Embryonic facial prominence (tissue), 1 donor: ENCODE measurements at regions not wholly inside any gene's neighbourhood (a gene's known extent, or its start where the extent isn't known, plus 50 kb on each side); places are given as distances from the start of the nearest gene placed in this dataset.
"Not testable (repeated sequence)": the region's sequence is repeated elsewhere in the genome, so short reads cannot be mapped to it uniquely, and the experiment has no call there.

Experiments
- DNase-seq: peaks from one replicate; pipeline ENCODE4 v3.0.0-alpha.2; 2016; ENCODE audit errors: extremely low spot score

DNA sequence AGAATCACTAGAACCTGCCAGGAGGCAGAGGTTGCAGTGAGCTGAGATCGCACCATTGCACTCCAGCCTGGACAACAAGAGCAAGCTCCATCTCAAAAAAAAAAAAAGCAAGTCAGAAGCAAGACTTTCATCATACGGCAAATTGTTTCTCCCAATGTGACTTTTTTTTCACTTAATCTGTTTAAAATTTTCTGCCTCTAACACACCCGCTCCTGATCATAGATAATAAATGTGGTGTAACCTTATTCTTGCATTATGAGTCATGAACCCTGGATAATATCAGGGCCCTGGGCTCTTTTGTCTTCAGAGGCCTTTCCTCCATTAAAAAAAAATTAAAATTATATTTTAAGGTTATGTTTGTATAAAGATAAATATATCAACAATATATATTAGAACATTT is 111.4 kb upstream of the JCAD start:
- DNase-seq: no peak

DNA sequence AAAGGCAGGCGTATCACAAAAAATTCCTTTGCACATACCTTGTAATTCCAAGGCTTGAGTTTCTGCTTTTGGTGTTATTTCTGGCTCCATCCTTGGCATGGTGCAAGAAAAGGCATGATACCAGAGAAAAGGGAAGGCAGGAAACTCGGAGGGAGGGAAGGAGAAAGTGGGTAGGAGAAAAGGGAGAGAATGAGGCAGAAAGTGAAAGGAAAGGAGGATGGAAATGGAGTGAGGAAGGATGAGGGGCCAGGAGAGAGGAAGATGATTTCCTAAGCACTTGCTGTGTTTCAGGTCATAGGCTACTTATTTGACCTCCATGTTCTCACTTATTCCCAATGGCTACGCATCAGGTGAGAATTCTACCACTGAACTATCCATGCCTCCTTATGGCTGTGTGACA is 110.8 kb upstream of the JCAD start:
- no peak for DNase-seq

DNA sequence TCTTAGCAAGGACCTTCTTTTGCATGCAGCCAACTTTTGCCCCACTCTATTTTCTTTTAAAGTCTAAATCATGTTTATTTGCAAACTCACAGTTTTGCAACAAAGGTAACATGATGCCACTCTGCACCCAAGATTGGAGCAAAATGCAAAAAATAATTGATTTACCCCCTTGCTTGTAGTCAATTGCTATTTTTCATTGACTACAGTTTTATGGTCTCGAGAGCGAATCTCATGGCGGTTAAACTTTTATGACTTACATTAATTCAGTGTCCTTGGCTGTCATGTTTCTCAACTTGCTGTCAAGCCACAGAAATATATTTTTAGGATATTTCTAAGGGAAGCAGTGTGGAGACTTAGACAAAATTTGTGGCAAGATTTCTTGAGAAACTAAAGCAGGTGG is 110.0 kb upstream of the JCAD start:
- DNase-seq: no peak

DNA sequence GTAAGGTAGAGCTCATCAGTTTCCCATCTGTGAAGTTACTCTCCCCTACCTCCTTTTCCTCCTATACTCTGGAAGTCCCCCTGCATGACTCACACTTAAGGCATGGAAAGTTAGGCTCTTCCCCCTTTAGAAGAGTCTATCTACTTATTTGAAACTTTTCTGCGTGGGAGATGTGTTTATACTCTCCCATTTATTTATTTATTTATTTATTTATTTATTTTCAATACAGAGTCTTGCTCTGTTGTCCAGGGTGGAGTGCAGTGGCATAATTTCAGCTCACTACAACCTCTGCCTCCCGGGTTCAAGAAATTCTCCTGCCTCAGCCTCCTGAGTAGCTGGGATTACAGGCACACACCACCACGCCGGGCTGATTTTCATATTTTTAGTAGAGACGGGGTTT is 107.5 kb upstream of the JCAD start:
- DNase-seq: no peak

DNA sequence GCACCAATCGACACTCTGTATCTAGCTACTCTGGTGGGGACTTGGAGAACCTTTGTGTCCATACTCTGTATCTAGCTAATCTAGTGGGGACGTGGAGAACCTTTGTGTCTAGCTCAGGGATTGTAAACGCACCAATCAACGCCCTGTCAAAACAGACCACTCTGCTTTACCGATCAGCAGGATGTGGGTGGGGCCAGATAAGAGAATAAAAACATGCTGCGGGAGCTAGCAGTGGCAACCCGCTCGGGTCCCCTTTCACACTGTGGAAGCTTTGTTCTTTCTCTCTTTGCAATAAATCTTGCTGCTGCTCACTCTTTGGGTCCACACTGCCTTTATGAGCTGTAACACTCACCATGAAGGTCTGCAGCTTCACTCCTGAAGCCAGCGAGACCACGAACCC is 104.0 kb upstream of the JCAD start:
- DNase-seq: not testable (repeated sequence)

DNA sequence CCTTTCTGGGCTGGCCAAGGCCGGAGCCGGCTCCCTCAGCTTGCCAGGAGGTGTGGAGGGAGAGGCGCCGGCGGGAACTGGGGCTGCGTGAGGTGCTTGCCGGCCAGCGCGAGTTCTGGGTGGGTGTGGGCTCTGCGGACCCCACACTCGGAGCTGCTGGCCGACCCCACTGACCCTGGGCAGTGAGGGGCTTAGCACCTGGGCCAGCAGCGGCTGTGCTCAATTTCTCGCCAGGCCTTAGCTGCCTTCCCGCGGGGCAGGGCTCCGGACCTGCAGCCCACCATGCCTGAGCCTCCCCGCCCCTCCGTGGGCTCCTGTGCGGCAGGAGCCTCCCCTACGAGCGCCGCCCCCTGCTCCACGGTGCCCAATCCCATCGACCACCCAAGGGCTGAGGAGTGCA is 103.4 kb upstream of the JCAD start:
- not testable (repeated sequence) for DNase-seq

DNA sequence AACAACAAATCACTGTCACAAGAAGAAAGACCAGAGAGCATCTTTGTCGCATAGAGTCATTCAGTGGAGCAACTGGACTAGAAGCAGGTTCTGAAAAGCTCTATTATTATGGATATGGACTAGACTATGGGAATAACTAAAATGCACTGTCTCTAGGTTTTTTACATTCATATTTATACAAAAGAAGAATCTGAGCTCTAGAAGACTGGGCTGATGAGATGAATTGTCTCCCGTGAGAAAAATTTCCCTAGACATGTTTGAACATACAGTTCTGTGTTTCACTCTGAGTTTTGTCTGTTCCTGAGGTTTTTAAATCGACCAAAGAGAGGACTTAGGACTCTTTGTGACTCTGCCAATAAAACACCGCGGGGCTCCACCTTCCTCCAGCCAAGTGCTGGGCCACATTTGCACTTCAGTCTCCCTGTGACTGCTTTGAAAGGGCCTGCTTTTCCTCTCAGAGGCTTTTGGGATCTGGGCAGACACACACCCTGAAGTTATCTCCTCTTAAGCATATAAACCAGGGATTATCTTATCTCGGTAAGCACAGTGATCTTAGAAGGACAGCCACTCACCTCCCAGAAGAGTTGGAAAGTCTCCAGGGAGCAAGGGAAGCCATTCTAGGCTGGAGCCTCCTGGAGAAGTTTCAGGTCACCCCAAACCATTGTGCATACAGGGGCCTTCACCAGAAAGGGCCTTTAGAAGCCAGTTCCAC is 101.0 kb upstream of the JCAD start:
- no peak for DNase-seq

DNA sequence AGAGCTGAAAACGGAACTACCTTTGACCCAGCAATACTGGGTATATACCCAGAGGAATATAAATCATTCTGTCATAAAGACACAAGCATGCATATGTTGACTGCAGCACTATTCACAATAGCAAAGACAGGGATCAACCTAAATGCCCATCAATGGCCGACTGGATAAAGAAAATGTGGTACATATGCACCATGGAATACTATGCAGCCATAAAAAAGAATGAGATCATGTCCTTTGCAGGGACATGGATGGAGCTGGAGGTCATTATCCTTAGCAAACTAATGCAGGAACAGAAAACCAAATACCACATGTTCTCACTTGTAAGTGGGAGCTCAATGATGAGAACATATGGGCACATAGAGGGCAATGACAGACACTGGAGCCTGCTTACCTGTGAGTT is 100.2 kb upstream of the JCAD start:
- not testable (repeated sequence) for DNase-seq

DNA sequence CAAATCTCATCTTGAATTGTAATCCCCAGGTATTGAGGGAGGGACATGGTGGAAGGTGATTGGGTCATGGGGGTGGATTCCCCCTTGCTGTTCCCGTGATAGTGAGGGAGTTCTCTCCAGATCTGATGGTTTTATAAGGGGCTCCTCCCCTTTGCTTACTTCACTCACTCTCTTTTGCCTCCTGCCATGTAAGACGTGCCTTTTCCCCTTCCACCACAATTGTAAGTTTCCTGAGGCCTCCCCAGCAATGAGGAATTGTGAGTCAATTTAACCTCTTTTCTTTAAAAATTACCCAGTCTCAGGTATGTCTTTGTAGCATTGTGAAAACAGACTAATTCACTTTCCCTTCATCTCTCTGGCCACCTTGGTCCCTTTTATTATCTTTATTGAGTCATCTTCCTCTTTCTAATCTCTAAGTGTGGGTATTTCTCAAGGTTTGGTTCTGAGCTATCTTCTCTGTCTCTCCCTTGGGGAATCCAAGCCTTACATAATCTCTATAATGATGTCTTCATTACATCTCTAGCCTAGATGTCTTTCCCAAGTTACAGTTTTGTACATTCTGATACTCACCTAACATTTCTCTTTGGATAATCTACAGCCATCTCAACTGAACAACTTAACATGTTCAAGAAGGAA is 99.1 kb upstream of the JCAD start:
- DNase-seq: no peak

DNA sequence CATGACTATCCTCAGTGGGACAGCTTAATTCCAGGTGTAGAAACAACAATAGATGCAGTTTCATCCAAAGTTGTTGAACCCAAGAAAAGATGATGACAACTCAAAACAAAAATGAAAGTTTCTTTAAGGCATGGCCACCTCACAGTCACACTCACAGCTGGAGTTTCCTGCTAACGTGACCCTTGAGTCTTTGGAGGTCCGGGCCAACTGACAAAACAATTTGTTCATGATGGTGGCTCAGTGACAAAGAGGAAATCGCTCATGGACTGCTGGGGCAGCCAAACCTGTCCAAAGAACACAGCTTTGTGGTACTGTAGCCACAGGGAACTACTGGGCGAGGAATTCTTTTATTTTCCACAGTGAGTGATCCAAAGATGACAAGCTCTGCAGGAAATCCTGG is 96.0 kb upstream of the JCAD start:
- no peak for DNase-seq

DNA sequence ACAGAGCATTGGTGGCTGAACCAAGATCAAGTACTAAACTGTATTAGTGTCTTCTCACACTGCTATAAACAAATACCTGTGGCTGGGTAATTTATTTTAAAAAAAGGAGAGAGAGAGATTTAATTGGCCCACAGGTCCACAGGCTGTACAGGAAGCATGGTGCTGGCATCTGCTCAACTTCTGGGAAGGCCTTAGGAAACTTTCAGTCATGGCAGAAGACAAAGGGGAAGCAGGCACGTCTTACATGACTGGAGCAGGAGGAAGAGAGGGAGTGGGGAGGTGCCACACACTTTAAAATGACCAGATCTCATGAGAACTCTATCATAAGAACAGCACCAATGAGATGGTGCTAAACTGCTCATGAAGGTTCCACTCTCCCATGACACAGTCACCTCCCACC is 95.2 kb upstream of the JCAD start:
- no peak for DNase-seq

DNA sequence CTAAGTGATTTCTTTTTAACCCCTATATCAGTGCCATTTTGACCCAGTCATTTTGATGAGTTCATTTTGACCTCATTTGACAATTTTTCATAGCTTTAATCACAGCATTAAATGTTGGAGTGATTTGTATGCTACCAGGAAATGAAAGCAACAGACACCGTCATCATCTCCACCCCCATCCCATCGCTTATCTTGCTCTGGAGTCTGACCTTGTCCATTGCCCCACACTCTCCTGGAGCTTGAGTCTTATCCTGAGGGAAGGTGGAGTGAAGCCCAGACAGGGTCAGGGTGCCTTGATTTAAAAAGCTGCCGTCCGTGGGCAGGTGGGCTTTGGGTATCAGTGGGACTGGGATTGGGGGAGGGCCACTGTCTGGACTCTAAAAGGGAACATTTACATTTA is 94.7 kb upstream of the JCAD start:
- DNase-seq: no peak

DNA sequence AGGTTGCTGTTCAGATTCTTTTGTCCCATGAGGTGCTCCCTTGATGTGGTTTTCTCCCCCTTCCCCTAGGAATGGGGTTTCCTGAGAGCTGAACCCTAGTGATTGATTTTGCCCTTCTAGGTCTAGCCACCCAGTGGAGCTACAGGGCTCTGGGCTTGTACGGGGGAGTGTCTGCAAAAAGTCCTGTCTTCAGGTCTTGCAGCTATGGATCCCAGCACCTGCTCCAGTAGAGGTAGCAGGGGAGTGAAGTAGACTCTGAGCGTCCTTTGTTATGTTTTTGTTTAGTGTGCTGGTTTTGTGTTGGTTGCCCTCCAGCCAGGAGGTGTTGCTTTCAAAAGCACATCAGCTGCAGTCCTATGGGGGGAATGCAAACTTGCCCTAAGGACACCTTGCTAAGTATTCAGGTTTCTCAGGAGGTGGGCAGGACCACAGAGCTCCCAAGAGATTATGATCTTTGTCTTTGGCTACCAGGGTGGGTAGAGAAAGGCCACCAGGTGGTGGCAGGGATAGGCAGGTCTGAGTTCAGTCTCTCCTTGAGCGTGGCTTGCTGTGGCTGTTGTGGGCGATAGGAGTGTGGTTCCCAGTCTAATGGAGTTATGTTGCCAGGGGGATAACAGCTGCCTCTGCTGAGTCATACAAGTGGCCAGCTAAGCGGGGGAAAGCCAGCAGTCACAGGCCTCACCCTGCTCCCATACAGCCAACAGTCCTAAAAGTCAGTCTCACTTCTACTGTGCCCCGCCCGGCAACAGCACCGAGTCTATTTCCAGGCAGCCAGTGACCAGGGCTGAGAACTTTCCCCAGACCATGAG is 92.4 kb upstream of the JCAD start:
- DNase-seq: no peak

DNA sequence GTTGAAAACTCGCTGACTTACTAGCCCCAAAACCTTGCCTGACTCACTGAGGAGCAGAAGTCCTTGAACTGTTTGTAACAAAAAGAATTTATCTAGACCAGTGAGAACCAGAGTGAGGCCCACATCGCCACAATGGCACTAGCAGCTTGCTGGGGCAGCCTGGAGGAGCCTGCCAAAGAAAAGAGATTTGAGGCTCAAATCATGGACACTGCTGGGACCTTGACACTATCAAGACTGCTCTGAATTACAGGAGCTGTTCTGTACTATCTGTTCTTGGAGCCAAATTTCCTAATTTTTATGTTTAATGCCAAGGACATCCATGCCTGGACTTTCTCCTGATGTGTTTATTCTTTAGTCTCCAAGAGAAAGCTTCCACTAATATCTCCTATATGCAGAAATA is 82.0 kb upstream of the JCAD start:
- no peak for DNase-seq

DNA sequence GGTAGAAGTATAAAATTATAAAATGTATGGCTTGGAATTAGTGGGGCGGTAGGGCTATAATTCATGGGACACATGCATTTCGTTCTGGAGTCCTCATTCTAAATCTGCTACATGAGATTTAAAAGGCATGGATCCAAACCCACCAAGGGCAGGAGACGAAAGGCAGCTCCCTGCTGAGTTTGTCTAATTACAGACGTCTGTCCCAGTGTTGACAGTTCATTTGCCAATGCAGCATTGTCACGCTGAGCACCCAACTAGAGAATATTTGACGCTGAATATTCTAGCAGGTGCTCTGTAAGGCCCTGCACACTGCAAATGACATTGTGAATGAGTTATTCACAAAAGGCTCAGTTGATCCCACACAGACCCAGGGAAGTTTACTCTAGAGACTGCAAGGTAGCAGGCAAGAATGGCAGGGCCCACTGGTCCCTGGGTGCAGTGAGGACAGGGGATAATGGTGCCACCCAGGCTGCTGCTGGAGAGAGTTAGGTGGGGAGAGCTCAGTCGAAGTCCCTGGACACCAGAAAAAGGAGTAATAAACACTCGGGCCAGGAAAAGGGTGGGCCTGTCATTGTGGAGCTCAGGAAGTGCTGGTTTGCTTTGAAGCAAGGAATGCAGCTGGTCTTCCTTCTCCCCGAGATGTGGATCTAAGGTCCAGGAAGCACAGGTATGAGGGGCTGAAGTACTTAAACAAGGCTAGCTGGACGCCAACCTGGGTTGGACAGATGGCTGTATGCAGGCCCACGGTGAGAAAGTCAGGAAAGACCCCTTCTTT is 75.0 kb upstream of the JCAD start:
- DNase-seq: no peak

DNA sequence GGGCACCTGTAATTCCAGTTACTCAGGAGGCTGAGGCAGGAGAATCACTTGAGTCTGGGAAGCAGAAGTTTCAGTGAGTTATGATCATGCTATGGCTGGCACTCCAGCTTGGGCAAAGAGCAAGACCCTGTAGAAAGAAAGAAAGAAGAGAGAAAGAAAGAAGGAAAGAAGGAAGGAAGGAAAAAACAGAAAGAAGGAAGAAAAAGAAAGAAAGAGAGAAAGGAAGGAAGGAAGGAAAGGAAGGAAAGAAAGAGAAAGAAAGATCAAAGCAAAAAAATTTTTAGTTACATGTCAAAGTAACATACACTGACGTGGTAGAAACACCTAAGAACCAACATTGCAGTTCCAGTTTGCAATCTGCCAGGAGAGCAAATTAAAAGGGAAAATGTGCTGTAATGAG is 73.8 kb upstream of the JCAD start:
- DNase-seq: no peak

DNA sequence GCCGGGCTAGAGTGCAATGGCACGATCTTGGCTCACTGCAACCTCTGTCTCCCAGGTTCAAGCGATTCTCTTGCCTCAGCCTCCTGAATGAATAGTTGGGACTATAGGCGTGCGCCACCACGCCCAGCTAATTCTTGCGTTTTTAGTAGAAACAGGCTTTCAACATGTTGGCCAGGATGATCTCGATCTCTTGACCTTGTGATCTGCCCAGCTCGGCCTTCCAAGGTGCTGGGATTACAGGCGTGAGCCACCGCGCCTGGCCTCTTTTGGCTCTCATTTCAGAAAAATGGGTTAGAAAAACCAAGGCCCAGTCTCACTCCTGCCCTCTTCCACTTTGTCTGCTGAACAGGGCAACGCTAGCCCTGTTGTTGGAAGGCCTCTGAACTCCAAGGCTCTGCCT is 72.0 kb upstream of the JCAD start:
- not testable (repeated sequence) for DNase-seq

DNA sequence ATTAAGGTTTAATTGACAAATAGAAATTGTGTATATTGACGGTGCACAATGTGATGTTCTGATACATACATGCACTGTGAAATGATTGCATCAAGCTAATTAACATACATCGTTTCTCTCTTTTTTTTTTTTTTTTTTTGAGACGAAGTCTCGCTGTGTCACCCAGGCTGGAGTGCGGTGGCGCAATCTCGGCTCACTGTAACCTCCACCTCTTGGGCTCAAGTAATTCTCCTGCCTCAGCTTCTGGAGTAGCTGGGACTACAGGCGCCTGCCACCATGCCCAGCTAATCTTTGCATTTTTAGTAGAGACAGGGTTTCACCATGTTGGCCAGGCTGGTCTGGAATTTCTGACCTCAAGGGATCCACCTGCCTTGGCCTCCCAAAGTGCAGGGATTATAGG is 69.9 kb upstream of the JCAD start:
- not testable (repeated sequence) for DNase-seq

DNA sequence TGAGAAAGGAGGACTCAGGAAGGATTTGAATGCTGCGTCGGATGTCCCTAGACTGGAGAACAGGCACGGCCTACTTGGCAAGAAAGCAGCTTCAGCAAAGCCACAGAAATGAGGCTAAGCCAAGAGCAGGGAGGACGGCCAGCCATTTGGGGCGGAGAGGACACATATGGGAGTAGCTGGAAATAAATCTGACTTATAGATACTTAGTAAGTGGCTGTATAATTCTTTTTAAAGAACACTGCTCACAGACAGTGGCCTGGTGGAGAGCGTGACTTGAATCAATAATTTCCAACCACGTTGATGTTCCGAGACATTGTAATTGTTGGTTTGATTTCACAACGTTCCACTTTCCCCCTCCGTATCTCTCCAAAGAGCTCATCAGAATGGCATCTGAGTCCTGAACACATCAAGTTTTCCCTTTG is 67.7 kb upstream of the JCAD start:
- DNase-seq: no peak

DNA sequence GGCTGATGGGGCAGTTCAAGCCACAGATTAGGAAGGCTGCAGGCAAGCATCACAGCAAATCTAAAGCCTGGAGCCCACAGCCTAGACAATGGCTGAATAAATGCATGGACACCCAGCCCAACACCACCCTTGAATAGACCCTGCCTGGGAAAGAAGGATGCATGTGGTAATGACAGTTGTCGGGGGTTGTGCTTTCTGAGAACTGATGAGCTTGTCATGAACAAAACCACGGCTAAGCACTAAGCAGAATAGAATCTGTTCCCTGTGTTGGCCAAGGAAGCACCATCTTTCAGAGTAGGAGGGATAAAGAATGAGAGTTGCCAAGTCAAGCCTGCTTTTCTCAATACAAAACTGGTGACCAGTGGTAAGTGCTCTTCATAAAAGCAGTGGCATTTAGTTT is 66.1 kb upstream of the JCAD start:
- DNase-seq: no peak

DNA sequence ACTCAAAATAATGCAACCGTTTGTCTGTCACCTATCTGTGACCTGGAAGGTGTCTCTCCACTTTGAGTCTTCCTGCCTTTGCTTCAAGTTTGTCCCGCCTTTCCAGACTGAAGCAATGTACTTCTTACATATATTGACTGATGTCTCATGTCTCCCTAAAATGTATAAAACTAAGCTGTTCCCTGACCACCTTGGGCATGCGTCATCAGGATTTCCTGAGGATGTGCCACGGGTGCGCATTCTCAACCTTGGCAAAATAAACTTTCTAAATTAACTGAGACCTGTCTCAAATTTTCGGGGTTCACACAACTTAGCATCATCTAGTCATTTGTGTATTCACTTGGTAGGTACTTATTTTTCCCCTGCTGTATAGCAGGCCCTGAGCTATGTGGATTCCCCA is 65.3 kb upstream of the JCAD start:
- DNase-seq: no peak

DNA sequence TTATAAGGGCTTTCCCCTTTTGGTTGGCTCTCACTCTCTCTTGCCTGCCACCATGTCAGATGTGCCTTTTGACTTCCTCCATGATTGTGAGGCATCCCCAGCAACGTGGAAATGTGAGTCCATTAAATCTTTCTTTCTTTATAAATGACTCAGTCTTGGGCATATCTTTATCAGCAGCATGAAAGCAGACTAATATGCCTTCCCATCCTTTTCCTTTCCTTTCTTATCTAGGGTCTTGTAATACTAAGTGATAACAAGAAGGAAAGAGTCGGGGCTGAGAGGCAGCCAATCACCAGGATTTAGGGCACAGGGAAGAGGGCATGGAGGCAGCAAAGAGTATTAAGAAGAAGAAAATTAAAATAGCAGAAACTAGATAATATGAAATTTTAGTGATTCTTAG is 62.0 kb upstream of the JCAD start:
- no peak for DNase-seq
